Renal pelvis (tissue), 1 donor: ENCODE measurements at regions not wholly inside any gene's neighbourhood (a gene's known extent, or its start where the extent isn't known, plus 50 kb on each side); places are given as distances from the start of the nearest gene placed in this dataset.
"Not testable (repeated sequence)": the region's sequence is repeated elsewhere in the genome, so short reads cannot be mapped to it uniquely, and the experiment has no call there.

Source experiments
- DNase-seq: peaks from one replicate; pipeline ENCODE4 v3.0.0-alpha.2; 2013

DNA sequence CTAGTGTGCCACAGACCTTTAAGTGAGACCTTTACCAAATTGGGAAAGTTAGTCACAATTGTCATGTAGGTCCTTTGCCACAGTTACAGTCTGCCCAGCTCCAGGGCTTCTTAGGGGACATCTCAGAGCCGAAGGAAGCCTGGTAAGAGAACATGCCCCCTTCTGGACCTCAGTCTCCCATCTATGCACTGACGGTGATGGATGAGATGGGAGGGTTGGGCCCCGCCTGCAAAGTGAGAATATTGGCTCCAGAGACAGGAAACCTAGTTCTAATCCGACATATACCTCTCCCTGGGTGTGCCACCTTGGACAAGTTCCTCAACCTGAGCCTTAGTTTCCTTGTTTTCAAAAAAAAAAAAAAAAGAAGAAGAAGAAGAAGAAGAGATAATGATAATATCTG is 85.1 kb upstream of the NAV2 start:
- DNase-seq, result no peak

DNA sequence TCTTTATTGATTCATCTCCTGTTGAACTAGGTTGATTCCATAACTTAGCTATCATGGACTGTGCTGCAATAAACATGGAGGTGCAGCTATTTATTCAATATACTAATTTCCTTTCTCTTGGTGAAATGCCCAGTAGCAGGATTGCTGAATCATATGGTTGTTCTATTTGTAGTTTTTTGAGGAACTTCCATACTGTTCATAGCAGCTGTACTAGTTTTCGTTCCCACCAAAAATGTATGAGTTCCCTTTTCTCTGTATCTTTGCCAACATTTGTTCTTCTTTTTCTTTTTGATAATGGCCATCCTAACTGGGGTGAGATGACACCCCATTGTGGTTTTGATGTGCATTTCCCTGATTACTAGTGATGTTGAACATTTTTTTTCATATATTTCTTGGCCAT is 87.2 kb upstream of the NAV2 start:
- no peak for DNase-seq

DNA sequence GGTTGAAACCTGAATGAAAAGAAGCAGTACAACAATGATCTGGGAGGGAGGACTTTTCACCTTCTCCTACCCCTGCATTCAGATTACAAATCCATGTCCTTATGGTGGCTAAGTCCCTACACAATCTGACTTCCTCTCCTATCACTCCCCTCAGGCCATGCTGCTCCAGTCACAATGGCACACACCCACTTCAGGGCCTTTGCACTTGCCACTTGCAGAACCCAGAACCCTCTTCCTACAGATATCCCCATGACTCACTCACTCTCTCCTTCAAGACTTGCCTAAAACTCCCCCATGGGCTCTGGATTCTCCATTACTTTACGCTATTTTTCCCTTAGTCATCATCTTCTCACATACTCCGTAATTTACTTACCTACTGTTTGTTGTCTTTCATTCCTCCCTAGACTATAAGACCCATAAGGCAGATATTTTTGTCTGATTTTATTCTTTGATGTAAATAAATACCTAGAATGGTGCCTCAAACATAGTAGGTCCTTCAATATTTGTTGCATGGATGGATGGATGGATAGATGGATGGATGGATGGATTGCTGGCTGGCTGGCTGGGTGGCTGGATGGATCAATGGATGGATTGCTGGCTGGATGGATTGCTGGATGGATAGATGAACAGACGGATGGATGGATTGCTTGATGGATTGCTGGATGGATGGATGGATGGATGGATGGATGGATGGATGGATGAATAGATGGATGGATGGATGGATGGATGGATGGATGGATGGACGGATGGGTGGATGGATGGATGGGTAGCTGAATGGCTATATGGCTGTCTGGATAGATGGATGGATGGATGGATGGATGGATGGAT is 94.7 kb upstream of the NAV2 start:
- DNase-seq, result no peak

DNA sequence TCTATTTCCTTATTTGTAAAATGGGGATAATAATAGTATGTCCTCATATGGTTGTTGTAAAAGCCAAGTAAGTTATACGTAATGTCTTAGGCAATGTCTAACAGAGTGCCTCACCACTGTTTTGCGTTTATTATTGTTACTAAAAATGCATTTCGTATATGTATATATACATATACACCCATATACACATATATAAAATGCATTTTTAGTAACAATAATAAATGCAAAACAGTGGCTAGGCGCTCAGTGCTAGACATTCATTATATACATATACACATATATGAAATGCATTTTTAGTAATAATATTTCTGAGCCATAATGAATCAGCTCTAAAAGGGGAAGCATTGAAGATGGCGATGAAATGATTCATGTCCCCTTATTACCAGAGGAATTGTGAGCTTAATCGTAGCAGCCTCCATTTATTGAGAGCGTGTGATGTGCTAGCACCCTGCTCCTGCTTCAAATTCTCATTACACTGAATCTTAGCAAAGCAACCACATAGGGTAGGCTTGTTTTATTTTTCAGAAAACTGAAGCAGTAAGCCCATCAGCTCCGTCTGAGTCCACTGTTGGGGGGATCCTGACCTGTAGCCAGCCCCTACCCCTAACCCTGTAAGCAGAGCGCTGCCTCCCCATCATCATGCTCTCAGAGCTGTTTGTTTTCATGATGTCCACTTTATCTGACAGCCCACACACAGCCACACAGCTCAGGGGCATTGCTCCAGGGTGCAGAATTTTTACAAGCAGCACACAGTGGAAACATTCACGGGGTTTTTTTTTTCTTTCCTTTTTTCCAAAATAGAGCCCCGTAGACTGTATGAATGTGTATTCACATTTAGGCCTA is 97.1 kb upstream of the NAV2 start:
- DNase-seq, result no peak

DNA sequence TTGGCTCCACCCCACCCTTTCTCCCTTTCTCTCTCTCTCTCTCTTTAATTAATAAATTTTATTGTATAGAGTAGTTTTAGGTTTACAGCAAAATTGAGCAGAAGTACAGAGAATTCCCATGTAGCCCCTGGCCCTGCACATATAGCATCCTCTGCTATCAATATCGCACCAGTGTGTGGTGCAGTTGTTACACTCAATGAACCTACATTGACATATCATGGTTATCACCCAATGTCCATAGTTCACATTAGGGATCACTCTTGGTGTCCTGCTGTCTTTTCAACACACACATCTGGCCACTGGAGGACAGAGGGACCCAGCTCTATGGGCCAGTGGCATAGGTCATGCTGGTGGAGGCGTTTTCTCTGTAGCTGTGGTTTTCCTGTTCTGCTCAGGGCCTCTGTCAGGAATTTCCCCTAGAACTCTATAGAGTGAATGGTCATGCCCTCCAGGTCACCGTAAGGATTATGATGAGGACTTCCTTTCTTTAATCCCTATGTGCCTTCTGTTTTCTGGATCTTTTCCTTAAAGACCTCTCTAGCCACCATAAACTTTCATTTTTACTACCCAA is 98.2 kb upstream of the NAV2 start:
- no peak for DNase-seq

DNA sequence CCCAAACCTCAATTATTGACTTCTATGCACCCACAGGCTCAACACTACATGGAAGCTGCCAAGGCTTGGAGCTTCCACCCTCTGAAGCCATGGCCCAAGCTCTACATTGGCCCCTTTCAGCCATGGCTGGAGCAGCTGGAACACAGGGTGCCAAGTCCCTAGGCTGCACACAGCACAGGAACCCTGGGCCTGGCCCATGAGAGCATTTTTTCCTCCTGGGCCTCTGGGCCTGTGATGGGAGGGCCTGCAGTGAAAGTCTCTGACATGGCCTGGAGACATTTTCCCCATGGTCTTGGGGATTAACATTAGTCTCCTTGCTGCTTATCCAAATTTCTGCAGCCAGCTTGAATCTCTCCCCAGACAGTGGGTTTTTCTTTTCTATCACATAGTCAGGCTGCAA is 100.6 kb upstream of the NAV2 start:
- not testable (repeated sequence) for DNase-seq

DNA sequence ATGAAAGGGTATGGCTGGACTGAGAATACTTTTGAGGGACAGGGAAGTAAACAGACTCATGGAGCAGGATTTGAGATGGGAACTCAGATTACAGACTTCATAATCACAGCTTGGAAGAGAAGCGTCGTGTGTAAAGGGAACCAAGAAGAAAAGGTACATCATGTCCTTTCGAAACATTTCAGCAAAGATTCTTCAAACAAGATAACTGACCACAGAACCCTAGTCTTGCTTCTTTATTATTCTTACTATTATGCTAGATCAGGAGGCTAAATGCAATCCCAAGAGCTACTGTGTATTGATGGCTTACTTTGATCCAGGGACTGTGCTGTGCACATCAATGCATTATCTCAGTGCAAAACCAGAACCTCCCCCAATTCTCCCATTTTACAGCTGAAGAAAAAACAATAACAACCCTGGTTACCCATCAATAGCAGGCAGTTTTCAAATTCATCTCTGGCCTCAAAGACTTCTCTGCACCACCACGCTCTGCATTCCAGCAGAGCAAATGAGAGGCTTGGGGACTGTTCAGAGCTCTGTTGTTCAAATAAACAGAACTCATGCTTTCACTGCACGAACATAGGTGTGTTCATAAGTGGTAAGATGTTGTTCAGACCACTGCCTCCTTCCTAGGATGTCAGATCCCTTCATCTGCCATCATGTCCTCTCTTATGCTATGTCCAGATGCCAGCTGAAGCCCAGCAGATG is 104.8 kb upstream of the NAV2 start:
- DNase-seq, result no peak

DNA sequence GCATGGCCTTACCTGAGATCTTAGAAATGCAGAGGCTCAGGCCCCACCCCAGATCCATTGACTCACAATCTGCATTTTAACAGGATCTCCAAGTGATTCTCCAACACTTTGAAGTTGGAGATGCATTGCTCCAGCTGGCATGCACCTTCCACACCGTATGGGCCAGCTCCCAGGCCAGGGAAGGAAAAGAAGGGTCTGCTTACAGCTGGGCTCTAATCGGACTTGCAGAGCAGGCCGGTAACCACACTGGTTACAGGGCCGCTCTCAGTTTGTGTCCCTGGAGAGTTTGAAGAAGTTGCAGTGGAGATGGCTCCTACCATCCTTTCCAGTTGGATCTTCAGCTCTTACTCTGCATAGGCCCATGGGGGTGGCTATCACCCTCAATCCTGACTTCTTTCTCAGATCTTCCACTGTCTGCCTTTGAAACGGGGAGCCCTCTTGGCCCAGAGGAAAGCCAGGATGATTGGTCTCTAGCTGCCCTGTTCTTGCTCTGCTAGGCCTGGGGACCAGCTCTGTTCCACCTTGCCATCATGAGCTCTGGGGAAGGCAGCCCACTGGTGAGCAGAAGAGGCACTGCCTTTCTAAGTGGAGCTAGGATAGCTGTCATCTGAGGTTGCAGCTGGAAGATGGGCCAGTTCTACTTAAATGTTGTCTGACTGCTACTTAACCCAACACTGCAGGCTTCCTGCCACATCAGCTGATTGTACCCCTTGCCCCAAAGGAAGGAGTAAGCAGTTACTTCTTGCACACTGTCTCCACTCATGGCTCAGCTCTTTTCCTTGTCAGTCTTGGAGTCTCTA is 105.6 kb upstream of the NAV2 start:
- DNase-seq, result no peak

DNA sequence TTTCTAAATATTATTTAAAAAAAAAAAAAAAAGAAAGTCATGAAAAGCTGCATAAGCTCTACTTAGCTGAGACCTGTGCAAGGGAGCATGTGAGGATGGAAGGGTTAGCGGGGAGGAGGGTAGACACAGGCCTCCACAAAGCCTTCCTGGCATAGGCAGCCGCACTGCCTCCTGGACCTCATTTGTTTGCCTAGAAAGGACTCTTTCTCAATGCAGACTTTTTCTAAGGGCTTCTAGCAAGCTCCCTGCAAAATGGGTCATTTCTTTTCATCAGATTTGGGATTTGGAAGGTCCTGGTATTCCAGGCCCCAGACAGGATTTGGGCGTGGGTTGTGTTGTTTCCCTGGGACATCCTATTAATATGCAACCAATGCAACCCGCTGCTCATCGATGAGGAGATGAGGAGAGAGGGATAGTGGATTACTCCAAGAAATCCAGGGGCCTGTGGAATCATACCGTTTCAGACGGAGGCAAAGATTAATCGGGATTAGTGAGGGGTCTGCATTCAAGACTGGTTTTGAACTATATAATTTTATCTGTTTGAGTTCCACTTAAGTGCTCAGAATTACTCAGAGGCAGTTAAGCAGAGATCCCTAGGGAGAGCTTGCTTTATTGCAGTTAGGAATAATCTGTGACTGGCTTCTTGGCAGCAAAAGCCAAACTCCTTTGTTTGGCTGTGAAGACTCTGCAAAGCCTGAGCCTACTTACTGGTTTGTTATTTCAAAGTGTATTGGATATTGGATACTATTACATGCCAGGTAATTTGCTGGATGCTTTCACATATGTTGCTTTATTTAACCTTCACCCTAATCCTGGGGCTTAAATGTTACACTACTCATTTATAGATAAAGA is 106.9 kb upstream of the NAV2 start:
- peak; percentile 14 for DNase-seq

DNA sequence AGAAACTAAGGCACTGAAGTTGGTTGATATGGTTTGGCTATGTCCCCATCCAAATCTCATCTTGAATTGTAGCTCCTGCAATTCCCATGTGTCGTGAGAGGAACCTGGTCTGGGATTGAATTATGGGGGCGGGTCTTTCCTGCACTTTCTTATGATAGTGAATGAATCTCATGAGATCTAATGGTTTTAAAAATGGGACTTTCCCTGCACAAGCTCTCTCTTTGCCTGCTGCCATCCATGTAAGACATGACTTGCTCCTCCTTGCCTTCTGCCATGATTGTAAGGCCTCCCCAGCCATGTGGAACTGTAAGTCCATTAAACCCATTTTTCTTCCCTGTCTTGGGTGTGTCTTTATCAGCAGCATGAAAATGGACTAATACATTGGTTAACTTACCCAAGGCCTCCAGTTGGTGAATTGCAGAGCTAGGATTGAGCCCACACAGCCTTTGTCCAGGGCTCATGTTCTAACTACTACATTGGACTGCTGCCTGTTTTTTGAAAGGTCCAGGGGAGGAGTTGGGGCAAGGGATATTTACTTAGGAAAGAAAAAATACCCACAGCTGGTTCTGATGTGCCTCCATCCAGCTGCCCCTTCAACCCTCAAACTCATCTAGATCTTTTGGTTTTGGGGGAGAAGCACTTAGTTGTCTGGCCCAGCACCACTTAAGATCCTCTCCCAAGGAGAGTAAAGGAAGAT is 107.8 kb upstream of the NAV2 start:
- no peak for DNase-seq

DNA sequence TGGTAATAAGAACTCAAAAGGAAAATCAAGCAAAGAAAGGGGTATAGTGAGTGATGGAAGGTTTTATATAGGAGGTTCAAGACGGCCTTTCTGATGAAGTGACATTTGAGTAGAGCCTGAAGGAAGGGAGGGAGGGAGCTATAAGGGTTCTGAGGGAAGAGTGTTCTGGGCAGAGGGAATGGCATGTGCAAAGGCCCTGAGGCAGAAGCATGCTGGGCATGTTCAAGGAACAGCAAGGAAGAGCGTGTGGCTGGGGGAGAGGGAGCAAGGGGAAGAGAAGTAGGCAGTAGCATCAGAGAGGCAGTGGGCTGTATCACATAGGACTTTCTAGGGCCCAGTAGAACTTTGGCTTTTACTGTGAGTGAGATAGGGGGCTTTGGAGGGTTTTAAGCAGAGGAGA is 108.9 kb upstream of the NAV2 start:
- DNase-seq, result no peak

DNA sequence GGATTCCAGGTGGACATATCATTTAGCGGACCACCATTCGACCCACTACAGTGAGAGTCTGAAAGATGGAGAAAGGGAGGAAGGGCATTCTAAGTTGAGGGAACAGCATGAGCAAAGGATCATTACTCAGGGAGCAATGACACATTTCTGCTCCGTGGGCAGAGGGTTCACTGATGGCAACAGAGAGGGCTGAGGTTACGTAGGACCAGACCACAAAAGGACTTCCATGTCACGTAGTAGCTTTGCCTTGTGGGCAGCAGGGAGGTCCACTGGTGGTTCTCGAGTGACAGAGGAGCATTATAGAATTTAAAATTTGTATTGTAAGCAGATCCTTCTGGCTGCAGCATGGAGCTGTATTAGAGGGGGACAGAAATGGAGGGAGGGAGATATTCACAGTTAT is 109.7 kb upstream of the NAV2 start:
- no peak for DNase-seq

DNA sequence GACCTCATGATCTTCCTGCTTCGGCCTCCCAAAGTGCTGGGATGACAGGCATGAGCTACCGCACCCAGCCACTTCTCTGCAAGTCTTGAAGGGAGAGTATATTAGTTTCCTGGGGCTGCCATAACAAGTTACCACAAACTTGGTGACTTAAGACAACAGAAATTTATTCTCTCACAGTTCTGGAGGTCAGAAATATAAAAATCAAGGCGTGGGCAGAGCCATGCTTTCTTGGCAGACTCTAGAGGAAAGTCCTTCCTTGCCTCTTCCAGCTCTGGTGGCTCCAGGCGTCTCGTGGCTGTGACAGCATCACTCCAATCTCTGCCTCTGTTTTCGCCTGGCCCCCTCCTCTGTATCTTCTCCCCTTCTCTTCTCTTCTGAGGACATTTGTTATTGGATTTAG is 110.2 kb upstream of the NAV2 start:
- DNase-seq, result no peak

DNA sequence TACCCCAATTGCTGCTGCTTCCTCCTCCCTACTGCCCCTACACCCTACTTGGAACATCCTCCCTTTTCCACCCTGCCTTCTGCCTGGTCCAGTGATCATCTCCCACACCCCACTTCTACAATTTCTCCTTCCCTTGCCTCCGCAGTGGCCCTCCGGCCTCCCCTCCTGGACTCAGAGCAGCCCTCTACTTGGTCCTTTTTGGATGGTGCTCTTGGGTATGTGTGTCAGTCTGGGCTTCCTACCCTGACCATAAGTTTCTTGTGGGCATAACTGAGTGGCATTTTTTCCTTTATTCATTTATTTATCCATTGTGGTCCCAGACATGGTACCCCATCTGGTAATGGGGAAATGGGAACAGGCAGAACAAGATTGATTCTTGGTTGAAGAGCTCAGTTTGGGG is 111.4 kb upstream of the NAV2 start:
- DNase-seq, result no peak

DNA sequence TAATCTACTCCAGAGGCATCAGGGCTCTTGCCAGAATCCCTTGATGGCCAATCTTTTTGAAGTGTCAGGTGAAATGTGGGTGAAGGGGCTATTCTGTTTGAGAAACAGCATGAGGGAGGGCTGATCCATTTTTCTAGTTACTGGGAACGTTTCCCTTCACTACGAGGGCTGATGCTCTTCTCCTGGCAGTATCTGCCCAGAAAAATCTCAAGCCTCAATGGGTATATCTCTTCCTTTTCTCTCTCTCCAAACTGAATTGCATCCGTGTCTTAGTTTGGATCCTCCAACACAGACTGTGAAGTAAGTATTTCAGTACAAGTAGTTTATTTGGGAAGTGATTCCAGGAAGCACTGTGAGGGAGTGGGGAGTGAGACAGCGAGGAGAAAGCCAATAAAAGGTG is 113.0 kb upstream of the NAV2 start:
- no peak for DNase-seq

DNA sequence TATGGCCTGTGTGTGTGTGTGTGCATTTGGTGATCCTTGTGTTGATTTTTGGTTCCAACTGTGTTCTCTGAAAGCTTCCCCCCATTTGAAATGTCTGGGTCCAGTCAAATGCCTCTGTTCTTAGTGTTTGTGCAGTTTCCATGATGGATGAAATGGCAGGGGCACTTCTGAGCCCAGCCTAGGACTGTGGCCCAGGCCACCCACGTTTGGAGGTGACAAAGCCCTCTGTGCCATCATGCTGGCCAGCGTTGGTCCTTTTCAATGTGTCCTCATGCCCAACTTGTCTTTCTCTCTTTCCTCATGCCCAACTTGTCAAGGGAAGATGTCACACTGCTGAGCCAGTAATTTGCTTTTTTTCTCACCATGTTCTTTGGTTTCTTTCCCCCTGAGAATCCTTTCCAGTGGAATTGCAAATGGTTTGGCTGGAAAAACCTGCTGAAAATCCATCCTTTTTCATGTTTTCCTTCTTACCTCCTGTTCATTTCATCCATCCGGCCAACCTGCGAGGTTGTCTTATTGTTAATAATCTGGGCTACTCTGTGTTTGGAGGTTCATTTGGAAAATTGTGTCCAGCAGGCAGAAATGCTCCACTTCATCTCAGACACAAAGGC is 113.7 kb upstream of the NAV2 start:
- no peak for DNase-seq

DNA sequence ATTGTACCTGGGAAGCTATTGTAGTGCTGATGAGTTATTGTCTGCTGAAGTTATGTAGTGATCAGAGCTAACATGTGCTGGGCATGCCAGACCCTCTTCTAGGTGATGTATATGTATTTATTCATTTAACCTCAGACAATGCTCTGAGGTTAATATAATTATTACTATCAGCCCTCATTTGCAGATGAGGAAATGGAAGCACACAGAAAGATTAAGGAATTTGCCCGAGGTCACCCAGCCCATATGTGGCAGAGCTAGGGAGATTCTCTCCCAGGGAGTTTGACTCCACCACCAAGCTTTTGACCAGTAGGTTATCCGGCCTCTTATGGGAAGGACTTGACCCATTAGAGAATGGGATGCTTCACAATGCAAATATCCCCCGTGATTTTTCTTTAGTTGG is 114.2 kb upstream of the NAV2 start:
- no peak for DNase-seq

DNA sequence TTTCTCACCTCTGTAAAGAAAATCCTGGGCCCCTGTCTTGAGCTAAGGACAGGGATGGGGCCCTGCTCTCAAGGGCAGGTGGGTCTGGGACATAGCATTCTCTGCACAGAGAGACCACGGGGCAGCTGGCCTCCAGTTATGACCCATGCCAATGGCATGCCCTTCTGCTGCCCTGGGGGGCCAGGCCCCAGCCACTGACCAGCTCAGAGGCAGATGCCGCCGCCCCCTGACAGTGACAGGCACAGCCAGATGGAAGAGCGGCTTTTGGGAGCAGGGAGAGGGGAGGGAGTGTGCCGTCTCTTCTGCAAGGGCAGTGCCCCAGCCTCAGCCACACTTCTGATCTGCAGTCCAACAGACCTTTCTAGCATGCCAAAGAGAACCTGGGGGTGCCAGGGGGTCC is 114.8 kb upstream of the NAV2 start:
- DNase-seq, result no peak

DNA sequence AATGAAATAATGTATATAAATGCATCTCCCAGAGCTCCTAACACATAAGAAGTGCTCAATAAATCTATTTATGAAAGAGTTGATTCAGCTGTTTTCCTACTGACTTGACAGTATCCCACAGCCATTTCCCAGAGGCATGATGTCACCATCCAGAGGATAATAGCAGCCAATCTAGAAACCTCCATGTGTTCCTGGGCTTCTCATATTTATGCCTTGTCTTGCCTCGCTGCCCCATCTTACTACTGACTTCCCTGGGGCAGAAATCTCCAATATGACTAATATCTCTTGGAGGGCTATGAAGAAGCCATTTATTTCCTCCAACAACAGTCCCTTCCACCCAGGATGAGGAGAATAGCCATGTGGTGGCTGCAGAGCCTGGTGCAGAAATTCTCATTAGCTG is 115.4 kb upstream of the NAV2 start:
- DNase-seq, result no peak
